Erythroblast (primary cell): ENCODE measurements at regions not wholly inside any gene's neighbourhood (a gene's known extent, or its start where the extent isn't known, plus 50 kb on each side); places are given as distances from the start of the nearest gene placed in this dataset.

ENCODE experiments used
- GATA1 ChIP-seq: IDR thresholded peaks from 2 replicates; pipeline ENCODE4 v1.6.1; 2011; ENCODE audit warnings: low read depth, mild to moderate bottlenecking, control low read depth, low read length, moderate library complexity
- POLR2A ChIP-seq: IDR thresholded peaks from 2 replicates; pipeline ENCODE4 v1.6.1; 2011; ENCODE audit warnings: mild to moderate bottlenecking, low read length

- TF ChIP-seq POLR2A (no peak), GATA1 (no peak)
Observed at GRCh38 chr9:73233359-73234007, 81.8 kb downstream of the ANXA1 start.
